ACC112 (cell line): ENCODE measurements at regions not wholly inside any gene's neighbourhood (a gene's known extent, or its start where the extent isn't known, plus 50 kb on each side); places are given as distances from the start of the nearest gene placed in this dataset.

Experiments used
- H2AFZ ChIP-seq: fragments of 200-600 bp; sonication (generic); one replicate; pipeline ENCODE4 v1.6.0; 2017; ENCODE audit warnings: antibody characterized with exemption, low read length; ENCODE audit not compliant: unreplicated experiment
- H3K27ac ChIP-seq: fragments of 200-600 bp; sonication (generic); 2 replicates; pipeline ENCODE4 v1.5.1; 2014; ENCODE audit warnings: low read depth, mild to moderate bottlenecking, antibody characterized with exemption, low read length, moderate library complexity
- H3K27me3 ChIP-seq: fragments of 200-600 bp; sonication (generic); 2 replicates; pipeline ENCODE4 v1.6.1; 2014; ENCODE audit warnings: mild to moderate bottlenecking, antibody characterized with exemption, low read length, moderate library complexity, mixed read lengths; ENCODE audit not compliant: insufficient read depth
- H3K36me3 ChIP-seq: fragments of 200-600 bp; sonication (generic); 2 replicates; pipeline ENCODE4 v1.6.1; 2016; ENCODE audit warnings: mild to moderate bottlenecking, antibody characterized with exemption, low read length, moderate library complexity, mixed read lengths; ENCODE audit not compliant: insufficient read depth
- H3K4me1 ChIP-seq: fragments of 200-600 bp; sonication (generic); one replicate; pipeline ENCODE4 v1.6.1; 2016; ENCODE audit warnings: low read length, mixed read lengths; ENCODE audit not compliant: insufficient read depth, unreplicated experiment, control insufficient read depth
- H3K4me3 ChIP-seq: fragments of 200-600 bp; sonication (generic); 2 replicates; pipeline ENCODE4 v1.5.1; 2014; ENCODE audit warnings: mild to moderate bottlenecking, low read depth, low read length
- H3K79me2 ChIP-seq: fragments of 200-600 bp; sonication (generic); one replicate; pipeline ENCODE4 v1.6.0; 2016; ENCODE audit warnings: low read length; ENCODE audit not compliant: control insufficient read depth, unreplicated experiment, insufficient read depth

DNA sequence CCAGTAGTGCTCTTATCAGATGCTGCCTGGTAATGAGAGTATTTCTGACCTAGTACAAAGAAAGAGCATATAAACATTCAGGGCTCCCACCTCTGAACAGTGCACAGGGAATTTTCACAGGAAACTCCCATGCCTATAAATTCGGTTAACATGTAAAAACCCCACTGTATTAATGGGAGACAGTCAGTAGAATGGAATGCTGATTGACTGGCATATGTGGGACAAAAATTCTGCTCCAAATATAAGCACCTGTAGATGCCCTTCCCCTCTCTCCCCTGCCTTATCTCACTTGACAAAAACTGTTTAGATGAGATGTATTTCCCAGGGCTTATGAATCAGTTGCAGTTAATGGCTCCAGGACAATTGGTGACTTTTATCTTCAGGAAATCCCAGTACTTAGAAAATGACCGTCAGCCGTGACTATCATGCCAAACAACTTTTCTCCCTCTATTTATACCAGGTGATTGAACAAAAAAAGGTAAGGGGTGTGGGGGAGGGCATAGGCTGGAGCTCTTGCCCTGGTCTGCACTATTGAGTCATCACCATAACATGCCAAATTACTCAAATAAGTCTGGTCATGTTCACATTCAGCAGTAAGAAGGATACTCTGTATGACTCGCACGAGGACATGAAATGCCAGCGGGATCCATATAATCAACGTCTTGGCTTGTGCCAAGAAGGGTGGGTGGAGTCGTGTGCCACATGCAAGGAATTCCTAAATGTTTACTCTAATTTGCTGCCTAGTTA, 176.4 kb upstream of the BMP2 start:
- H3K27ac ChIP-seq: peak overlapping the region; percentile 39; the same call in 1 of the 2 replicates
- no peaks in the 10 kb centered on the region for H3K79me2 ChIP-seq
- H3K36me3 ChIP-seq: no peaks in the 10 kb centered on the region
- H2AFZ ChIP-seq: no peak overlapping the region
- H3K4me3 ChIP-seq: no peak overlapping the region
- H3K27me3 ChIP-seq: no peaks in the 10 kb centered on the region
- peaks cover 11% of the 10 kb centered on the region for H3K4me1 ChIP-seq

DNA sequence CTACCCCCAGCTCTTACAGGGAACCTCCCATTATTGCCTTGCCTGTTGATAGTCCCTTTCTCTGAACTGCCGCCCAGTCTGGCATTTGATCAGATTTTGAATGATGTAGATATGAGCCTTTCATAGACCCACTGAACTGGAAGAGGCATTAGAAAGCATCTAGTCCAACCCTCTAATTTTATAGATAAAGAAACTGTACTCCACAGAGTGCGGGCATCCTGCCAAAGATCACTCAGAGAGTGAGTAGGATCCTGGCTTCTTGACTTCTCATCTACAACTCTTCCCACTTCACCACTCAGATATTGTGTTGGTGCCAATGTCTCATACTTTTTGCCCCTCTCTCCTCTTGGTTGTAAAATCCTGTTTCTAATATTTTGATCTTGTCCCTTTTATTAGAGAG, 179.2 kb upstream of the BMP2 start:
- no peak overlapping the region for H3K4me3 ChIP-seq
- no peak overlapping the region for H3K27ac ChIP-seq
- no peaks in the 10 kb centered on the region for H3K27me3 ChIP-seq
- peaks cover 11% of the 10 kb centered on the region for H3K4me1 ChIP-seq
- H3K36me3 ChIP-seq: no peaks in the 10 kb centered on the region
- no peaks in the 10 kb centered on the region for H3K79me2 ChIP-seq
- H2AFZ ChIP-seq: no peak overlapping the region

DNA sequence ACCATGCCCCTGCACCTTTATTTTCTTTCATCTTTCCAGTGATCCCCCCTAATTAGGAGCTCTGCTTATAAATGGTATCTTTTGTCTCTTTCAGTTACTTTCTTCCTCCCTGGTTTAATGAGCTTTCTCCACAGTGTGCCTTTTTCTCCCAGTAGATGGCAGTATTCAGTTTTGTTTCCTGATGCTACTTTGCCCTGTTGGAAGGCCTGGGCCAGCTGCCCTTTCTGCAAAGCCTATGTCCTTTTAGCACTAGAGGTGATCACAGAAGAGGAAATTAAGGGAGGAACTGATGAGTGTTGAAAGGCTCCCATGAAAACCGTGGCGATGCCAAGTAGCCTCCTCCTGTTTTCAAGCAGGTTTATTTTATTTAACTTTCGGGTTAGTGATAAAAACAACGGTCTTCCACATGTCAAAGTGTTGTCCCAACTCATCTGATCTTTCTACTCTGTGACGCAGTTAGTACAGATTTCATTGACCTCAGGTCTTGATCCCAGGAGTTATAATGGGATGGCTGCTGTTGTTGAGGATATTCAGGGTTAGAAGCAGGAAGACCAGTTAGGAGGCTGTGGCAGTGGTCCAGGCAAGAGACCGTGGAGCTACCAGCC, 184.2 kb upstream of the BMP2 start:
- no peaks in the 10 kb centered on the region for H3K36me3 ChIP-seq
- peaks cover 5% of the 10 kb centered on the region for H3K4me1 ChIP-seq
- no peaks in the 10 kb centered on the region for H3K27me3 ChIP-seq
- no peak overlapping the region for H3K4me3 ChIP-seq
- no peak overlapping the region for H2AFZ ChIP-seq
- no peaks in the 10 kb centered on the region for H3K79me2 ChIP-seq
- H3K27ac ChIP-seq: no peak overlapping the region

DNA sequence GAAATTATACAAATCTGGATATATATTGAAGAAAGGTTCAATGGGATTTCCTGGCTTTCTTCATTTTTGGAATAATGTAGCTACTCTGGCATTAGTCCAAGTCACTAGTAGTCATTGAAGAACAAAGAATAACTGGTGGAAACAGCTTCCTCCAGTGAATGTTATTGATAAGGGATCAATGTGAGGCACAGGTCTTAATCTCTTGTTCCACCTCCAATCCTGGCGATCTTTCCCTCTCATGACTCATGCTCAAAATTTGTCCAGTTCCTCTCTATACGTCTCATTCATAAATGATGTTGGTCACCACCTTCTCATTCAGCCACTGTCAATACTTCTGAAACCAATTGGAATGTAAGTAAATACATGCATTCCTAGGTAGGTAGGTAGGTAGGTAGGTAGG, 185.0 kb upstream of the BMP2 start:
- Histone ChIP-seq H3K4me3 (no peak overlapping the region), H3K4me1 (peaks cover 5% of the 10 kb centered on the region), H3K36me3 (no peaks in the 10 kb centered on the region), H3K27me3 (no peaks in the 10 kb centered on the region), H3K79me2 (no peaks in the 10 kb centered on the region), H3K27ac (no peak overlapping the region), H2AFZ (no peak overlapping the region)

DNA sequence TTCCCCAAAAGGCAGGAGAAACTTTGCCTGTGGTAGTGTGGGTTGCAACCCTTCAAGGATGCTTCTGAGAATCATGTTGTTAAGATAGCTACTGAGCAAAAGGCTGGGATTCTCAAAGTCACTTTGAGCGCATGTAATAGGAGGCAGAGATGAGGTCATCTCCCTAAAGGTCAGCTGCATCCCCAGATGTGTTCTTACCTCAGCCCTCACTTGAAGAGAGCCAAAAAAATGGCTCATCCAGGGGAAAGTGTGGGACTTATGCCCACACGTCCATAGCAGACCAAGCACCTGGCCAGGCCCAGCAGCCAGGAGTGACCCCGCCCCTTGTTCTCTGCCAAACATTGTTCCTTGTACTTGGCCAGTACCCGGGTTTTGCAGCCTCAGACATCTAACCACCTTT, 187.0 kb upstream of the BMP2 start:
- no peaks in the 10 kb centered on the region for H3K27me3 ChIP-seq
- H3K4me1 ChIP-seq: peaks cover 5% of the 10 kb centered on the region
- no peaks in the 10 kb centered on the region for H3K79me2 ChIP-seq
- H3K4me3 ChIP-seq: no peak overlapping the region
- no peaks in the 10 kb centered on the region for H3K36me3 ChIP-seq
- H3K27ac ChIP-seq: no peak overlapping the region
- no peak overlapping the region for H2AFZ ChIP-seq

DNA sequence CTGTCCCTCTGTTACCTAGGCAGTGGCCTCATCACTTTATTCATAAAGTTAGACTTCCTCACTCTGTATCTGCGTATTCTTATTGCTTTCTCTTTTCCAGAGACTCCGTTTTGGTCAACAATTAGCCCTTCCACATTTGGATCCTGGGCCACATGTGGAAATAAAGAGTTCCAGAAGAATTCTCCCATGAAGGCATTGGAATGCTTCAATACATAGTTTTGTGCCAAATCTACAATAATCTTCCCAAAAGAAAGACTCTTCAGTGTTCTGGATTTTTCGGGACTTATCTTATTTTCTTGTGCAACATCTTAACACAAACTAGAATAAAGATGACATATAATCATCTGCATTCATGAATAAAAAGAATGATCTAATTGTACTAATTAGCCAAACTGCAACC, 187.7 kb upstream of the BMP2 start:
- Histone ChIP-seq H3K27ac (no peak overlapping the region), H3K79me2 (no peaks in the 10 kb centered on the region), H3K27me3 (no peaks in the 10 kb centered on the region), H2AFZ (no peak overlapping the region), H3K4me3 (no peak overlapping the region), H3K36me3 (no peaks in the 10 kb centered on the region), H3K4me1 (peaks cover 5% of the 10 kb centered on the region)

DNA sequence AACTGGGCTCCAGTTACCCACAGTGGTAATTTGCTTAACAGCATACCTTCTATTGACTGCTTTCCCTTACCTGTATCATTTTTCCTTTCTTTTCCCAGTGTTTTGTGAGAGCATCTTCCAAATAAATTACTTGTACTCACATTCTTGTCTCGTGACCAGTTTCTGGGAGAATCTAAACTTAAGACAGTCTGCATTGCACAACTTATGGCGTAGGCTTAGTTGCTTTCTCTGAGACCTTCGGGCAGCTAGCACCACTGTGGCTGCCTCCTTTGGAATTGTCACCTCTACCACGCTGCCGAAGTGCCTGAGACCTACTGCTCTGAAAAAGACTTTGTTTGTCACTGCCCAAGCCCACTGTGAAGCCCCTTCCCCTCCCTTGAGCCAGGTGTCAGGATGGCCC, 188.1 kb upstream of the BMP2 start:
- peaks cover 5% of the 10 kb centered on the region for H3K4me1 ChIP-seq
- no peak overlapping the region for H3K27ac ChIP-seq
- no peaks in the 10 kb centered on the region for H3K36me3 ChIP-seq
- H2AFZ ChIP-seq: no peak overlapping the region
- no peaks in the 10 kb centered on the region for H3K27me3 ChIP-seq
- H3K79me2 ChIP-seq: no peaks in the 10 kb centered on the region
- no peak overlapping the region for H3K4me3 ChIP-seq

DNA sequence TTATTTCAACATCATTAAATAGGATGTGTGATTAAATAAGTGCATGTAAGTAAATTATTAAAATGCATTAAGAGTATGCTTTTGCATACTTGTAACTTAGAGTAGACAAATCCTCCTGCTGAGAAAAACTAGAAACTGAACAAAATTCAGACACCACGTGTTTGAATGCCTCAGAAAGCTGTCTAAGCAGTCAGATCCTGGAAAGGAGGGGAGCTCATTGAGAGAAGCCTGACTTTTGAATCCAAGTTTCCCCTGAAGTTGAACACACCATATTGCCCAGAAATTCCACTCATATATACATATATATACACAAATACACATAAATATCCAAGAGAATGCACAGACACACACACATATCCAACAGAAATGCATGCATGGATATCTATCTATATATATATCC, 190.0 kb upstream of the BMP2 start:
- H3K79me2 ChIP-seq: no peaks in the 10 kb centered on the region
- H3K27me3 ChIP-seq: no peaks in the 10 kb centered on the region
- no peak overlapping the region for H2AFZ ChIP-seq
- no peaks in the 10 kb centered on the region for H3K4me1 ChIP-seq
- no peaks in the 10 kb centered on the region for H3K36me3 ChIP-seq
- H3K4me3 ChIP-seq: no peak overlapping the region
- no peak overlapping the region for H3K27ac ChIP-seq

DNA sequence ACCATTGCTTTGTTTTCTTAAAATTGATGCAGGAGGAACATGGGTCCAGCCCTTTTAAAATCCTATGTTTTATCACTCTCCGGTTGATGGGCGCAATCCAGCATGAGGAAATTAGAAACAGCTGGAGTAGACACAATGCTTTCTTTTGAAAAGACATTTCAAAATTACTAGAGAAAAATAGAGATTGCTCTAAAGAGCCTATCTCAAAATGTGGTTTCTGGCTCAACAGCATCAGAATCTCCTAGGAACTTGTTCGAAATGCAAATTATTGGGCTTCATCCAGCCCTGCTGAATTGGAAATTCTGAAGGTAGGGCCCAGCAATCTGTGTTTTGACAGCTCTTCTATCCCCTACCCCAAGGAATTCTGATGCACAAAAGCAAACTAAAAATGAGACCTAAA, 190.8 kb upstream of the BMP2 start:
- H2AFZ ChIP-seq: no peak overlapping the region
- H3K79me2 ChIP-seq: no peaks in the 10 kb centered on the region
- H3K27ac ChIP-seq: no peak overlapping the region
- no peaks in the 10 kb centered on the region for H3K36me3 ChIP-seq
- H3K27me3 ChIP-seq: no peaks in the 10 kb centered on the region
- H3K4me3 ChIP-seq: no peak overlapping the region
- no peaks in the 10 kb centered on the region for H3K4me1 ChIP-seq

DNA sequence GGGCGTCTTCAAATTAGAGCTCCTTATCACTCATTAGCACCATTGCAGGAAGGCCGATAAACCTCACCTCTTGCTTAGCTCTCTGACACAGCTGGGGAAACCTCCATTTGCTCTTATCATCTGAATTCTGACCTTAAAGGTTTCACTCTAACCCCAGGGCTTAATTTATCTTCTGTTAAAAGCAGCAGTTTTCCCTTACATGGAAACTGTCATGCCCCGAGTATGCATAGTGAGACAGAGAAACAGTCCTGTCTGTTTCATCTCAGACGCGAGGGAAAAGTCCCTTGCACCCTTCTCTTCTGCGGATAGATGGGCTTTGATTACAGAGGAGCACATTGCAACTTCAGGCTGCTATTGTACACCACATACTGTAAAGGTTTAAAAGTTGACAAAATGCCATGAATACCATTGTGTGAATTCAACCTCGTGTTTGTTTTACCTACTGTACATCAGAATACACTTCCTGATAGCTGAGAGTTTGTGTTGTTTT, 191.5 kb upstream of the BMP2 start:
- Histone ChIP-seq H3K4me3 (no peak overlapping the region), H3K27ac (no peak overlapping the region), H3K4me1 (no peaks in the 10 kb centered on the region), H3K27me3 (no peaks in the 10 kb centered on the region), H3K79me2 (no peaks in the 10 kb centered on the region), H2AFZ (no peak overlapping the region), H3K36me3 (no peaks in the 10 kb centered on the region)

DNA sequence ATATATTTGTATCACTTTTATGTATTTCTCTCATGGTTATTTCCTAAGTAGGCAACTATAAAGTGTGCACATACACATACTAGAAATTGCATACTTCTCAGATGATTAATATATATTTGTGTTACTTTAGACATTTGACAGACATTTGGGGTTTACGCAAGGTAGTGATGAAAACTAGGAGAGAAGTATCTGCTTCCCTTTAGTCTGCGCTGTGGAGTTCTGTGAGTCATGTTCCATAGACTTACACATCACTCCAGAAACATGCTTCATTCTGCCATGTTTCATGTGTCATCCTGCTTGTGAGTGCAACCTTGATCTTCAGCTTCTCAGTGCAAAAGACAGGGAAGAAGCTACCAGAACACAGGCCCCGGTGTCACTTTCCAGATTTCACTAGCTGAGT, 200.7 kb upstream of the BMP2 start:
- Histone ChIP-seq H3K27ac (peak overlapping the region; percentile 41), H3K27me3 (no peaks in the 10 kb centered on the region), H3K36me3 (no peaks in the 10 kb centered on the region), H3K79me2 (no peaks in the 10 kb centered on the region), H2AFZ (no peak overlapping the region), H3K4me1 (peaks cover 20% of the 10 kb centered on the region), H3K4me3 (no peak overlapping the region)
